Testis (tissue), 2 donors: ENCODE measurements at regions not wholly inside any gene's neighbourhood (a gene's known extent, or its start where the extent isn't known, plus 50 kb on each side); places are given as distances from the start of the nearest gene placed in this dataset.

Experiments
- DNase-seq: peaks from one replicate; pipeline ENCODE4 v3.0.0-alpha.2; 2019
- H3K27ac ChIP-seq, 2 donors: fragments of 200-600 bp; sonication (generic); one replicate each; pipeline ENCODE4 v1.5.1; 2019
- H3K27me3 ChIP-seq: fragments of 200-600 bp; sonication (generic); one replicate; pipeline ENCODE4 v1.5.1; 2019
- H3K36me3 ChIP-seq: fragments of 200-600 bp; sonication (generic); one replicate; pipeline ENCODE4 v1.5.1; 2017; ENCODE audit warnings: low read depth; ENCODE audit errors: missing control alignments
- H3K4me1 ChIP-seq: fragments of 200-600 bp; sonication (generic); one replicate; pipeline ENCODE4 v1.5.1; 2019
- H3K4me3 ChIP-seq, 2 donors: fragments of 200-600 bp; sonication (generic); one replicate each; pipeline ENCODE4 v1.5.1; 2017 to 2019
- H3K9me3 ChIP-seq: fragments of 200-600 bp; sonication (generic); one replicate; pipeline ENCODE4 v1.5.1; 2017
- POLR2A ChIP-seq: fragments of 450-650 bp; IDR thresholded peaks from one replicate; pipeline ENCODE4 v1.6.1; 2017; ENCODE audit warnings: antibody characterized with exemption, mild to moderate bottlenecking, moderate library complexity
- WGBS, 2 donors: methylation state at CpG; one replicate each; pipeline ENCODE4 v1.1.5; 2018; 5-methylcytosine and 5-hydroxymethylcytosine counted together
- intact Hi-C: fragments of 100-400 bp; cut with DNase I; formaldehyde crosslinking; loops from one replicate; pipeline ENCODE4 v1.15.1; 2023; ENCODE audit warnings: low total_unique reads
- TF ChIP-seq, protein P1 (sequence below), 3 experiments: fragments of 450-650 bp in 2 of 3; fragments of 200-600 bp in 1 of 3; sonication (generic) in 1 of 3; IDR thresholded peaks; one replicate each; pipeline ENCODE4 v1.5.1; 2016 to 2019; ENCODE audit warnings: antibody characterized with exemption in 3 of 3, mild to moderate bottlenecking in 2 of 3, moderate library complexity in 1 of 3

DNA sequence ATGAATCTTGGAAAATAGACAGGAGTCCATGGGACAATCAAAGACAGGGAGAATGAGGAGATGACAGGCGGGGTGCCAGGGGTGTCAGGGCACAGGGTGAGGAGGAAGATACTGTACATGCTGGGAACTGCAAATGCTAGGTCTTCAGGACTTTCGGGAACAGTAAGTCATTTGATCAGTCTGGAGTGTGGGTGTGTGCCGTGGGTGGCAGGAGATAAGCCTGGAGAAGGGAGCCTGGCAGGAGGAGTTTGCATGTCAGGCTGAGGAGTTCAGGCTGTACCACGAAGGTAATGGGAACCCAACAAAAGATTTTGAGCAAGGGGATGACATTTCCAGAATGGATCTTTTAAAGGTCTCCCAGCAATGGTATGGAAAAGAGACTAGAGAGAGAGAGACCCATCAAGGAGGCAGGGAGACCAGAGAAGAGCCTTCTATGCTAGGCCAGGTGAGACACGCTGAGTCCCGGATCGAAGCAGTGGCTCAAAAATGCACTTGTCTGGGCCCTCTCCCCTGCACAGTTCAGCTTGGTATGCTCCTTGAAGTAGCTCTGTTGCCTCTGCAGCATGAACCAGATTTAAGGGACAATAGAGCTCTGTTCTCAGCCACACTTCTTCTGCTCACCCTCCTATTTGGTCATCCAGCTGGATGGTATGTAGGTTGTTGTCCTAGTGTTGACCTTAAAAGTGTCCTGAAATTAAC, 77.0 kb upstream of the FER start:
- Histone ChIP-seq H3K36me3 (no peaks in the 10 kb centered on the region), H3K4me1 (peaks cover 6% of the 10 kb centered on the region), H3K27me3 (no peaks in the 10 kb centered on the region), H3K9me3 (no peaks in the 10 kb centered on the region), H3K4me3 (no peak overlapping the region), H3K27ac (peak overlapping the region in 1 of 2 donors; percentile 45)
- peak; percentile 89 for DNase-seq
- 65% methylated on average over 7 of the region's 7 CpGs for WGBS, 2 donors
- intact Hi-C loops = no loop called here
- TF ChIP-seq POLR2A = no peak
- TF ChIP-seq, protein P1, sequence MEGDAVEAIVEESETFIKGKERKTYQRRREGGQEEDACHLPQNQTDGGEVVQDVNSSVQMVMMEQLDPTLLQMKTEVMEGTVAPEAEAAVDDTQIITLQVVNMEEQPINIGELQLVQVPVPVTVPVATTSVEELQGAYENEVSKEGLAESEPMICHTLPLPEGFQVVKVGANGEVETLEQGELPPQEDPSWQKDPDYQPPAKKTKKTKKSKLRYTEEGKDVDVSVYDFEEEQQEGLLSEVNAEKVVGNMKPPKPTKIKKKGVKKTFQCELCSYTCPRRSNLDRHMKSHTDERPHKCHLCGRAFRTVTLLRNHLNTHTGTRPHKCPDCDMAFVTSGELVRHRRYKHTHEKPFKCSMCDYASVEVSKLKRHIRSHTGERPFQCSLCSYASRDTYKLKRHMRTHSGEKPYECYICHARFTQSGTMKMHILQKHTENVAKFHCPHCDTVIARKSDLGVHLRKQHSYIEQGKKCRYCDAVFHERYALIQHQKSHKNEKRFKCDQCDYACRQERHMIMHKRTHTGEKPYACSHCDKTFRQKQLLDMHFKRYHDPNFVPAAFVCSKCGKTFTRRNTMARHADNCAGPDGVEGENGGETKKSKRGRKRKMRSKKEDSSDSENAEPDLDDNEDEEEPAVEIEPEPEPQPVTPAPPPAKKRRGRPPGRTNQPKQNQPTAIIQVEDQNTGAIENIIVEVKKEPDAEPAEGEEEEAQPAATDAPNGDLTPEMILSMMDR (IDR thresholded peaks at IDR 0.05) = no peak

GRCh38 chr5:108669462-108669861, 78.2 kb upstream of the FER start:
- Histone ChIP-seq H3K4me3 (no peak overlapping the region), H3K27ac (peak overlapping the region in 1 of 2 donors; percentile 45), H3K9me3 (no peaks in the 10 kb centered on the region), H3K27me3 (no peaks in the 10 kb centered on the region), H3K36me3 (no peaks in the 10 kb centered on the region), H3K4me1 (peaks cover 6% of the 10 kb centered on the region)
- TF ChIP-seq, protein P1 (IDR thresholded peaks at IDR 0.05) = no peak
- TF ChIP-seq POLR2A = no peak
- intact Hi-C loops = no loop called here
- no peak for DNase-seq
- 63 to 70% methylated on average over 1 of the region's 1 CpG for WGBS, 2 donors

DNA sequence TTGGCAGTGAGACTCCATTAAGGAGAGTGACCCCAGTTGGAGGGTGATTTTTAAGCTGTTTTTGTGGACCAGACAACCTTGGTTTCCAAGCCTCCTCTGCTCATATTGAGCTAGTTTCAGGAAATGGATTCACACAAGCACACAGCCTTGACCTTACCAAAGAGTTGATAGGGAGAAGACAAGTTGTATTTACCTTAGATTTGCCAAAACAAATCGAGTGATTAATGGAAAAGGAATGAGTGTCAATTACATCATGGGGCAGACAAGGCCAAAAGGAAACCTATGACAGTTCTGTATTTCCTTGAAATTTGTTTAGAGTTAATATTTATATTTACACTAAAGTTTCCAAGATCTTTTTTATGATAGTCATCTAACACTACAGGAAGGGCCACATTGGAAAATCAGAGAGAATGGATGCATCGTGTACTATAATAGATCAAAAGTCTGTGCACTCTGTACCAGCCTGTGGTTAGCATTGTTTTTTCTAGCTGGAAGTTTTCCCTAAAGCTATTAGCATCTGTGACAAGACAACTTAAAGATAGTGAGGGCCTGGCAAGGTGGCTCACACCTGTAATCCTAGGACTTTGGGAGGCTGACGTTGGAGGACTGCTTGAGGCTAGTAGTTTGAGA, 86.0 kb upstream of the FER start:
- peaks cover 4% of the 10 kb centered on the region for H3K4me1 ChIP-seq
- no peaks in the 10 kb centered on the region for H3K9me3 ChIP-seq
- WGBS, 2 donors = 63 to 68% methylated on average over 3 of the region's 3 CpGs
- TF ChIP-seq, protein P1 (IDR thresholded peaks at IDR 0.05) = no peak
- no peak for TF ChIP-seq POLR2A
- intact Hi-C loops = no loop called here
- no peak overlapping the region for H3K4me3 ChIP-seq
- no peaks in the 10 kb centered on the region for H3K27me3 ChIP-seq
- H3K36me3 ChIP-seq = no peaks in the 10 kb centered on the region
- DNase-seq = no peak
- H3K27ac ChIP-seq = no peak overlapping the region

DNA sequence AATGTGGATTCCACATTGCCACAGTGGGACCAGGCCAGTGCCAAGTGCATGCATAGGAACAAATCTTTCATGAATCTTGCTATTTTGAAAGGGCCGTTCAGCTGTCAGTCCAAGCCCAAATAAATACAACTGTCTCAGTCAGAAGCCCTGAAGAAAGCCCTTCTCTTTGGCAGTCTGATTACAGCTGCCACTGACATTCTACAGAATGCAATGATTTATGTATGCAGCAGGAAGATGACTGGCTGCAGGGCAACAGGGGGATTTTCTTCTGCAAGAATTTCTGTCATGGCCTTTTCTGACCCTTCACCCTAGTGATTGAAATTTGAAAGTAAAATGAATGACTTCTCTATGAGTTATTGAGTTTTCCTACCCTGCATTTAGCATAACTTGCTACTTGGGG, 86.7 kb upstream of the FER start:
- Histone ChIP-seq H3K36me3 (no peaks in the 10 kb centered on the region), H3K27ac (no peak overlapping the region), H3K9me3 (no peaks in the 10 kb centered on the region), H3K4me3 (no peak overlapping the region), H3K4me1 (peaks cover 4% of the 10 kb centered on the region), H3K27me3 (no peaks in the 10 kb centered on the region)
- no peak for TF ChIP-seq POLR2A
- TF ChIP-seq, protein P1 (IDR thresholded peaks at IDR 0.05) = no peak
- no peak for DNase-seq
- 63 to 80% methylated on average over 1 of the region's 1 CpG for WGBS, 2 donors
- intact Hi-C loops = no loop called here

GRCh38 chr5:108660291-108660690, 87.4 kb upstream of the FER start:
- 77 to 83% methylated on average over 6 of the region's 6 CpGs for WGBS, 2 donors
- H3K27ac ChIP-seq = no peak overlapping the region
- H3K9me3 ChIP-seq = no peaks in the 10 kb centered on the region
- H3K4me3 ChIP-seq = no peak overlapping the region
- no peaks in the 10 kb centered on the region for H3K36me3 ChIP-seq
- peaks cover 4% of the 10 kb centered on the region for H3K4me1 ChIP-seq
- H3K27me3 ChIP-seq = no peaks in the 10 kb centered on the region
- no peak for DNase-seq
- intact Hi-C loops = no loop called here
- TF ChIP-seq POLR2A = no peak
- TF ChIP-seq, protein P1 (IDR thresholded peaks at IDR 0.05) = no peak
